ENCODE measurements at regions not wholly inside any gene's neighbourhood (a gene's known extent, or its start where the extent isn't known, plus 50 kb on each side); places are given as distances from the start of the nearest gene placed in this dataset.

DNA sequence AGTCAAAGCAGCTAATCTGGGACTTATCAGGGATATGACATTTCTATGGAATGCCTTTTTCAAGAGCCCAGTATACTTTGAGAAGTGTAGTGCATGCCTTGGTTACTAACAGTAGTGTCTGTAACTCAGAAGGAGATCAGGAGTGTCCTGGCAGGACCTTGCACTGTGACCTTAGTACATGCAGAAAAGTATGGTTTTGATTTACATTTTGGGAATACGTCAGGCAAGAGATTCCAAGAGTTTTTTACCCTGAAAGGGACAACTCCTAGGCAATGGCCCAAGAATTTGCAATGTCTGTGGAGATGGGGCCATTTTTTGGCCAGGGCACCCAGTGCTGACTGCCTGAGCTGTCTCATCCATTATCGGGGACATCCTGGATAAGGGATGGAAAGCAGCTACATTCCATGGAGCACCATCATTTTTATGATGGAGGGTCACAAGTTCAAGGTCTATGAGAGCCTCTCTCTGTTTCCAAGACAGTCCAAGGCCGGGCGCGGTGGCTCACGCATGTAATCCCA is 80.2 kb downstream of the FAM50B start:
- TF ChIP-seq POLR2A (IDR thresholded peaks at IDR 0.05), result no peak
- TF ChIP-seq, protein P1, sequence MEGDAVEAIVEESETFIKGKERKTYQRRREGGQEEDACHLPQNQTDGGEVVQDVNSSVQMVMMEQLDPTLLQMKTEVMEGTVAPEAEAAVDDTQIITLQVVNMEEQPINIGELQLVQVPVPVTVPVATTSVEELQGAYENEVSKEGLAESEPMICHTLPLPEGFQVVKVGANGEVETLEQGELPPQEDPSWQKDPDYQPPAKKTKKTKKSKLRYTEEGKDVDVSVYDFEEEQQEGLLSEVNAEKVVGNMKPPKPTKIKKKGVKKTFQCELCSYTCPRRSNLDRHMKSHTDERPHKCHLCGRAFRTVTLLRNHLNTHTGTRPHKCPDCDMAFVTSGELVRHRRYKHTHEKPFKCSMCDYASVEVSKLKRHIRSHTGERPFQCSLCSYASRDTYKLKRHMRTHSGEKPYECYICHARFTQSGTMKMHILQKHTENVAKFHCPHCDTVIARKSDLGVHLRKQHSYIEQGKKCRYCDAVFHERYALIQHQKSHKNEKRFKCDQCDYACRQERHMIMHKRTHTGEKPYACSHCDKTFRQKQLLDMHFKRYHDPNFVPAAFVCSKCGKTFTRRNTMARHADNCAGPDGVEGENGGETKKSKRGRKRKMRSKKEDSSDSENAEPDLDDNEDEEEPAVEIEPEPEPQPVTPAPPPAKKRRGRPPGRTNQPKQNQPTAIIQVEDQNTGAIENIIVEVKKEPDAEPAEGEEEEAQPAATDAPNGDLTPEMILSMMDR (IDR thresholded peaks at IDR 0.05), result no peak
